LNCaP clone FGC (cell line): ENCODE measurements at regions not wholly inside any gene's neighbourhood (a gene's known extent, or its start where the extent isn't known, plus 50 kb on each side); places are given as distances from the start of the nearest gene placed in this dataset.

Experiments
- DNase-seq: peaks from one replicate; pipeline ENCODE4 v3.0.0-alpha.2; 2011; ENCODE audit warnings: low read depth
- H3K4me3 ChIP-seq: 2 replicates; pipeline ENCODE4 v1.5.1; 2011; ENCODE audit warnings: mild to moderate bottlenecking, low read depth, low read length, control low read depth
- CTCF ChIP-seq: IDR thresholded peaks from 2 replicates; pipeline ENCODE4 v1.5.1; 2012; ENCODE audit warnings: mild to moderate bottlenecking; ENCODE audit not compliant: control insufficient read depth, insufficient read depth; ENCODE audit errors: extremely low read depth

GRCh38 chr13:69202996-69203395 lies 904.6 kb upstream of the ATXN8OS start:
- no peak overlapping the region for H3K4me3 ChIP-seq
- DNase-seq = no peak
- TF ChIP-seq CTCF = no peak

- no peak for TF ChIP-seq CTCF
- DNase-seq = no peak
- H3K4me3 ChIP-seq = no peak overlapping the region
Observed at GRCh38 chr13:69199664-69200063, 908.0 kb upstream of the ATXN8OS start.

DNA sequence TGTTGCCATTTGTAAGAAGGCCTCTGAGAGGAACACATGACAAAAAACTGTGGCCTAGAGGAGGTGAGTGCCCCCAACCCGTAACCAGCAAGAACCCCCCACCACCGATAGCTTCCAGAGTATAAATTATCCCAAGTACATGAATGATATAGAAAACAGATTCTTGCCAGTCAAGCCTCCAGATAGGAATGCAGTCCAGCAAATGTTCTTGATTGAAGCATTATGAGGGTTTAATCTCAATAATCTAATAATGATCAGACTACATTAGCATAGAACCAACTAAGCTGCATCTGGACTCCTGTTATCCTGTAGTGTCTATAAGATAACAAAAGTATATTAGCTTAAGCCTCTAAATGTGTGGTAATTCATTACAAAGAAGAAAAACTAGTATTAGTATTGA lies 908.9 kb upstream of the ATXN8OS start:
- no peak overlapping the region for H3K4me3 ChIP-seq
- DNase-seq = no peak
- no peak for TF ChIP-seq CTCF

GRCh38 chr13:69194130-69194529 lies 913.5 kb upstream of the ATXN8OS start:
- no peak for DNase-seq
- H3K4me3 ChIP-seq = no peak overlapping the region
- TF ChIP-seq CTCF = no peak

- no peak for DNase-seq
- TF ChIP-seq CTCF = no peak
- H3K4me3 ChIP-seq = no peak overlapping the region
Observed at GRCh38 chr13:69180034-69180433, 927.6 kb upstream of the ATXN8OS start.

- no peak for TF ChIP-seq CTCF
- DNase-seq = no peak
Observed at GRCh38 chr13:69178000-69178399, 929.6 kb upstream of the ATXN8OS start.

GRCh38 chr13:69168436-69168835 lies 939.2 kb upstream of the ATXN8OS start:
- no peak for DNase-seq
- no peak overlapping the region for H3K4me3 ChIP-seq
- no peak for TF ChIP-seq CTCF

More at GRCh38 chr13:69178000-69178399, 929.6 kb upstream of the ATXN8OS start:
- H3K4me3 ChIP-seq = no peak overlapping the region
